ENCODE measurements at regions not wholly inside any gene's neighbourhood (a gene's known extent, or its start where the extent isn't known, plus 50 kb on each side); places are given as distances from the start of the nearest gene placed in this dataset.

DNA sequence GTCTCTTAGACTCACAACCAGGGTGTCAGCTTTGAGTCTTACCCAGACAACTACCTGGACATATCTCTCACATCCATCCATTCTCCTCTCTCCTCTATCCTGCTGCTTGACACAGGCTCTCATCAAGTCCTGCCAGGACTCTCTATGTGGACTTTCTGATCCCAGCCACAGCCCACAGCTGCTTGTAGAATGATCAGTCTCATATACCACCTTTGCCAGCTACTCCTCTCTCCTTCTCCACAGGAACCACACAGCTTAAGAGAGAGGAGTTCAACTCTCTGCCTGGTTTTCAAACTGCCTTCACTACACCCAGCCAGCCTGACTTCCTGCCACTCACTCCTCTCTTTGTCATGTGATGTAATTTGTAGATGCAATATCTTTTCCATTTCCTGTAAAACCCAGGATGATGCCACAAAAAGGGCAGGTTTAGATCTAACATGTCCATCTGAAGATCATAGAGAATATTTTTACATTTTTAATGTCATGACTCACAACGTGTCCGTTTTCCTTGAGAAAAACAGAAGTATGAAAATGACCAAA, 154.0 kb downstream of the RAB11FIP2 start:
- TF ChIP-seq, protein P1, sequence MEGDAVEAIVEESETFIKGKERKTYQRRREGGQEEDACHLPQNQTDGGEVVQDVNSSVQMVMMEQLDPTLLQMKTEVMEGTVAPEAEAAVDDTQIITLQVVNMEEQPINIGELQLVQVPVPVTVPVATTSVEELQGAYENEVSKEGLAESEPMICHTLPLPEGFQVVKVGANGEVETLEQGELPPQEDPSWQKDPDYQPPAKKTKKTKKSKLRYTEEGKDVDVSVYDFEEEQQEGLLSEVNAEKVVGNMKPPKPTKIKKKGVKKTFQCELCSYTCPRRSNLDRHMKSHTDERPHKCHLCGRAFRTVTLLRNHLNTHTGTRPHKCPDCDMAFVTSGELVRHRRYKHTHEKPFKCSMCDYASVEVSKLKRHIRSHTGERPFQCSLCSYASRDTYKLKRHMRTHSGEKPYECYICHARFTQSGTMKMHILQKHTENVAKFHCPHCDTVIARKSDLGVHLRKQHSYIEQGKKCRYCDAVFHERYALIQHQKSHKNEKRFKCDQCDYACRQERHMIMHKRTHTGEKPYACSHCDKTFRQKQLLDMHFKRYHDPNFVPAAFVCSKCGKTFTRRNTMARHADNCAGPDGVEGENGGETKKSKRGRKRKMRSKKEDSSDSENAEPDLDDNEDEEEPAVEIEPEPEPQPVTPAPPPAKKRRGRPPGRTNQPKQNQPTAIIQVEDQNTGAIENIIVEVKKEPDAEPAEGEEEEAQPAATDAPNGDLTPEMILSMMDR (IDR thresholded peaks at IDR 0.05; ENCODE audit: insufficient read depth, missing control alignments) = no peak
- DNase-seq (ENCODE audit: insufficient read length, low spot score) (no peak), FAIRE-seq (no peak)

DNA sequence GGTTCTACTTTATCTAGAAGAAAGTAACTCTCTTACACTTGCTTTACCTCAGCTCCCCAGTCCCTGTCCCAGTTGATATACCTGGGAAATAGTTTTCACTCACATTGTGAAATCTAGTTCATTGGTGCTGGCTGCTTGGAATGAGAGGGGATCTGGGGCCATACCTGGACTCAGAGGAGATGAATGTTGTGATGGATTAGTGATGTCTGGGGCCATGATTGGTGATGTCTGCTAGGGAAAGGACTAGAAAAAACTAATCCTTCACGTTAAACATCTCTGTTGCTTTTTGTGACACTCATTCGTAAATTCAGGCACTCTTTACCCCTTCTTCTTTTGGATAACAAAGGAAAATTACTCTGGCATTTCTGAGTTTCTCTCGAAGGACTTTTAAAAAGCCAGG, 152.4 kb downstream of the RAB11FIP2 start:
- FAIRE-seq = no peak
- DNase-seq (ENCODE audit: insufficient read length, low spot score) = no peak
- TF ChIP-seq, protein P1 (IDR thresholded peaks at IDR 0.05; ENCODE audit: insufficient read depth, missing control alignments) = no peak

DNA sequence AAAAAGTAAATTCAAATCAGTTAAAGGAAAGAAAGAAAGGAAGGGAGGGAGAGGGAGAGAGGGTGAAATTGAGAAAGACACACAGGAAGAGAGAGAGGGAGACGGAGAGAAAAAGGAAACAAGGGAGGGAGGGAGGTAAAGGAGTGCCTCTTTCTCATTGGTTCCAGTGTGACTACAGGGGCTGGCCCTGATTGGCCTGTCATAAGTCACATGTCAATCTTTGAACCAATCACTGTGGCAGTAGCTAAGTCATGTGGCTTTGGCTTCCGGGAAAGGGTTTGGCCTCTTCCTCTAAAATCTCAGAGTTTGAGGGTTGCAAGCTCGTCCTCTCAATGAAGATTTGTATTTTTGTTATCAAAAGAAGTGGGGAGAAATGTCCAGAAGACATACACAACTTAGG, 150.2 kb downstream of the RAB11FIP2 start:
- DNase-seq (ENCODE audit: insufficient read length, low spot score) (no peak), FAIRE-seq (no peak)
- TF ChIP-seq, protein P1 (IDR thresholded peaks at IDR 0.05; ENCODE audit: insufficient read depth, missing control alignments) = no peak

DNA sequence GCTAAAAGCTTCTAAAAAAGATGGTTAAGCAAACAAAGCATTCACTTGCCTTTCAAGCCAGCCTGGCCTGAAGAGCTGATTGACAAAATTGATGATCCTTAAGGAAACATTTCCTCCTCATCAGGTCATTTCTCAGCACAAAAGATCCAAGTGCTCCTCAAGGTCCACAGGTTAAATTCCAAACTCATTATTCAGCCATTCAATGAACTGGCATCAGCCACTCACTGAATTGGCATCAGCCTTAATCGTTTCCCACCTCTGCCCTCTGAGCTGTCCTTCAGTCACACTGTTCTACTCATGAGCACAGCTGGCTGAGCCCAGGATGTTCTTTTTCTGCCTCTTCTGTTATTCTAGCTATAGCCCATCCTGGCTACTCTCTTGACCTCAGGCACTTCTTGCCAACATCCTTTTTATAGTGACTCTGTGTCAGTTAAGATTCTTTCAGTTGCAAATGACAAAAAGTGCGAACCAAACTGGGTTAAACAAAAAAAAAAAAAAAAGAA, 147.5 kb downstream of the RAB11FIP2 start:
- DNase-seq (ENCODE audit: insufficient read length, low spot score) (no peak), FAIRE-seq (no peak)
- TF ChIP-seq, protein P1 (IDR thresholded peaks at IDR 0.05; ENCODE audit: insufficient read depth, missing control alignments) = no peak

DNA sequence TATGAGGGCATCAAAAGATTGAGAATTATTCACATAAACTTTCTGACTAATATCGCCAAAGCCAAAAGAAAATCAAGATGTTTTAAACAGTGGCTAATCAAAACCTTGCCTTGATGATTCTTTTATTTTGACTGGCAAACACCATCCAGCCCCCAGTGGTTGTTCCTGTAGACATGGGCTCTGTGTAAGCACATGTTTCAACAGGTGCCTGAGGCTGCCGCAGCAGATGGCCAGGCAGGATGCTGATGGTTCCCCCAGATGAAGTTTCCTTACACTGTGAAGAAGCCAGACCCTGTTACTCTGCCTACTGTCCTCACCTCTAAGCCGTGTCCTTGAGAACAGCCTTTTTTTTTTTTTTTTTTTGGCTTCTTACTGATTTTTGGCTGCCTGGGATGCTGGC, 146.5 kb downstream of the RAB11FIP2 start:
- TF ChIP-seq, protein P1 (IDR thresholded peaks at IDR 0.05; ENCODE audit: insufficient read depth, missing control alignments) = no peak
- DNase-seq (ENCODE audit: insufficient read length, low spot score) (no peak), FAIRE-seq (no peak)

DNA sequence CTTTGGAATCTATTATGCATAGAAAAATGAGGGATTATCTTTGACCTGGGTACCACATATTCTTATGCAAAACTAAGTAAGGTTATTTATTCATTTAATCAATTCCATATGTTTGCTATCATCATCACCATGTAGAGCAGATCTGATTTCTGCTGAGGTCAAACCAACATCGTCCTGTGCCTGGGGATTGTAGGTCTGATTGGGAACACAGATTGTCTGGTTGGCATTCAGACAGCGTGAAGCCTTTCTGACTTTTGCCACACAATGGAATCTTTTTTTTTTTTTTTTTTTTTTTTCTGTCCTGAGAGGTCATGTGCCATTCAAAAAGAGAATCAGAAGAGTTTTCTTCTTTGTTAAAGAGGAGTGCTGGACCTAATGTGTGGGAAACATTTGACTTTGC, 142.9 kb downstream of the RAB11FIP2 start:
- FAIRE-seq = no peak
- TF ChIP-seq, protein P1 (IDR thresholded peaks at IDR 0.05; ENCODE audit: insufficient read depth, missing control alignments) = no peak
- DNase-seq (ENCODE audit: insufficient read length, low spot score) = no peak

DNA sequence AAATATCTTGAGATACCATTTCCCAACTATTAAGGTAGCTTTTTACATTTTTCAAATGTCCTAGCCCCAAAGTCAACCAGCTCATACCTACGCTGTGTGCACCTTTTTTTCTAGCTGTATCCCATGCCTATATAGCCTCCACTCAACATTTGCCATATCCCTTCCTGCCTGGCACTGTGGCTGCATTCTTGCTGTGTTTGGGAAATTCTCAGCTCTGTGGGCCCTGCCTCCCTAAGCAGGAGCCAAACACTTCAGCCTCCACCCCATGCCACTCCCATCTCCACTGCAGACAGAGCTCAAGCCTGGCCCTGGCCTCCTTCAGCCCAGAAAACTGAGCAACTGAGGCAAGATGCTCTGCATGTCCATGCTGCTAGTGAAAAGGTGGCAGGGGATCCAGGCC, 141.3 kb downstream of the RAB11FIP2 start:
- DNase-seq (ENCODE audit: insufficient read length, low spot score) = no peak
- TF ChIP-seq, protein P1 (IDR thresholded peaks at IDR 0.05; ENCODE audit: insufficient read depth, missing control alignments) = no peak
- no peak for FAIRE-seq
